Upper lobe of right lung (tissue), 1 donor: ENCODE measurements at regions not wholly inside any gene's neighbourhood (a gene's known extent, or its start where the extent isn't known, plus 50 kb on each side); places are given as distances from the start of the nearest gene placed in this dataset.

ENCODE experiments used
- ATAC-seq: fragments of 200-7000 bp; cut with Tn5 transposase; one replicate; pipeline ENCODE4 v1.9.1; 2020; ENCODE audit warnings: mild to moderate bottlenecking, moderate library complexity
- DNase-seq: peaks from one replicate; pipeline ENCODE4 v3.0.0-alpha.2; 2020
- H3K27ac ChIP-seq: fragments of 200-600 bp; one replicate; pipeline ENCODE4 v1.8.0; 2022
- H3K27me3 ChIP-seq: fragments of 200-600 bp; one replicate; pipeline ENCODE4 v1.8.0; 2022; ENCODE audit warnings: mild to moderate bottlenecking
- H3K36me3 ChIP-seq: fragments of 200-600 bp; one replicate; pipeline ENCODE4 v1.8.0; 2022
- H3K4me1 ChIP-seq: fragments of 200-600 bp; one replicate; pipeline ENCODE4 v1.8.0; 2022
- H3K4me3 ChIP-seq: fragments of 200-600 bp; one replicate; pipeline ENCODE4 v1.8.0; 2022; ENCODE audit warnings: mild to moderate bottlenecking
- H3K9me3 ChIP-seq: fragments of 200-600 bp; one replicate; pipeline ENCODE4 v1.8.0; 2022
- CTCF ChIP-seq: fragments of 200-600 bp; IDR thresholded peaks from one replicate; pipeline ENCODE4 v1.8.0; 2022; ENCODE audit warnings: antibody characterized with exemption
- intact Hi-C: fragments of 100-400 bp; cut with DNase I; formaldehyde crosslinking; loops from one replicate; pipeline ENCODE4 v1.11.0; 2022
- donor health status: DM: no; HTN: yes; CAD: no; lungs with severe emphysema.

- DNase-seq (no peak), ATAC-seq (no peak)
- no peak overlapping the region for H3K27ac ChIP-seq
- no peaks in the 10 kb centered on the region for H3K27me3 ChIP-seq
- TF ChIP-seq CTCF = no peak
- H3K4me3 ChIP-seq = no peak overlapping the region
- H3K4me1 ChIP-seq = no peaks in the 10 kb centered on the region
- intact Hi-C loops = no loop called here
- H3K36me3 ChIP-seq = no peaks in the 10 kb centered on the region
- no peaks in the 10 kb centered on the region for H3K9me3 ChIP-seq
Measured at GRCh38 chr7:12092499-12093130, 118.5 kb upstream of the TMEM106B start.

GRCh38 chr7:12093365-12093764 is 117.7 kb upstream of the TMEM106B start:
- no peaks in the 10 kb centered on the region for H3K4me1 ChIP-seq
- ATAC-seq (no peak), DNase-seq (no peak)
- H3K4me3 ChIP-seq = no peak overlapping the region
- no peaks in the 10 kb centered on the region for H3K27me3 ChIP-seq
- intact Hi-C loops = no loop called here
- TF ChIP-seq CTCF = no peak
- H3K36me3 ChIP-seq = no peaks in the 10 kb centered on the region
- no peaks in the 10 kb centered on the region for H3K9me3 ChIP-seq
- no peak overlapping the region for H3K27ac ChIP-seq

GRCh38 chr7:12094365-12094921 is 116.7 kb upstream of the TMEM106B start:
- Histone ChIP-seq H3K4me3 (no peak overlapping the region), H3K27me3 (no peaks in the 10 kb centered on the region), H3K27ac (no peak overlapping the region), H3K9me3 (no peaks in the 10 kb centered on the region), H3K4me1 (no peaks in the 10 kb centered on the region), H3K36me3 (no peaks in the 10 kb centered on the region)
- DNase-seq = no peak
- TF ChIP-seq CTCF = no peak
- no peak for ATAC-seq
- intact Hi-C loops = no loop called here

GRCh38 chr7:12102126-12102525 is 109.0 kb upstream of the TMEM106B start:
- DNase-seq (no peak), ATAC-seq (no peak)
- H3K27me3 ChIP-seq = no peaks in the 10 kb centered on the region
- no peaks in the 10 kb centered on the region for H3K36me3 ChIP-seq
- intact Hi-C loops = no loop called here
- H3K4me3 ChIP-seq = no peak overlapping the region
- TF ChIP-seq CTCF = no peak
- no peaks in the 10 kb centered on the region for H3K9me3 ChIP-seq
- H3K27ac ChIP-seq = no peak overlapping the region
- H3K4me1 ChIP-seq = no peaks in the 10 kb centered on the region

GRCh38 chr7:12102527-12102926 is 108.6 kb upstream of the TMEM106B start:
- no peaks in the 10 kb centered on the region for H3K27me3 ChIP-seq
- H3K4me1 ChIP-seq = no peaks in the 10 kb centered on the region
- no peaks in the 10 kb centered on the region for H3K36me3 ChIP-seq
- ATAC-seq (no peak), DNase-seq (no peak)
- no peak for TF ChIP-seq CTCF
- no peak overlapping the region for H3K4me3 ChIP-seq
- intact Hi-C loops = no loop called here
- no peak overlapping the region for H3K27ac ChIP-seq
- no peaks in the 10 kb centered on the region for H3K9me3 ChIP-seq

GRCh38 chr7:12103948-12104347 is 107.1 kb upstream of the TMEM106B start:
- no peaks in the 10 kb centered on the region for H3K4me1 ChIP-seq
- no peaks in the 10 kb centered on the region for H3K36me3 ChIP-seq
- no peak for DNase-seq
- H3K27me3 ChIP-seq = no peaks in the 10 kb centered on the region
- ATAC-seq = no peak
- H3K27ac ChIP-seq = no peak overlapping the region
- no peaks in the 10 kb centered on the region for H3K9me3 ChIP-seq
- H3K4me3 ChIP-seq = no peak overlapping the region
- intact Hi-C loops = no loop called here
- no peak for TF ChIP-seq CTCF
